GM19372 (cell line): ENCODE measurements at regions not wholly inside any gene's neighbourhood (a gene's known extent, or its start where the extent isn't known, plus 50 kb on each side); places are given as distances from the start of the nearest gene placed in this dataset.

Source experiments
- ATAC-seq: cut with Tn5 transposase; IDR thresholded peaks from one replicate; pipeline ENCODE4 v1.9.1; 2021; ENCODE audit warnings: mild to moderate bottlenecking, low read depth, moderate library complexity; ENCODE audit not compliant: unreplicated experiment

DNA sequence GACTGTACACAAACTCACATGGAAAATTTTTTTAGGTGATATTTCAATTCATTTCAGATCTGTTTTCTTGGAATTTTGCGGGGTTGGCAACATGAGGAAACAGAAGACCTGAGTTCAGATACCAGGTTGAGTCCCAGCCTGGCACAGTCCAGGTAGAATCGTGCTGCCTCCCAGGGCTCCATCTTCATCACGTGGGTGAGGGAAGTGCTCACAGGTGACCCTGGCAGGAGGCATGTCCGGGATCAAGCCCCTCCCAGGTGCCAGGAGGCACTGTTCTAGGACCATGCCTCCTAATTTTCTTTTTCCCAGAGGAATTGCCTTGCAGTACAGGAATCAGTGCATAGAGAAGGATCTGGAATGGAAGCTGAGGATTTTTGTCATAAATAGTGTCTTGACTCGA lies 318.3 kb upstream of the IRX4 start:
- ATAC-seq = no peak

DNA sequence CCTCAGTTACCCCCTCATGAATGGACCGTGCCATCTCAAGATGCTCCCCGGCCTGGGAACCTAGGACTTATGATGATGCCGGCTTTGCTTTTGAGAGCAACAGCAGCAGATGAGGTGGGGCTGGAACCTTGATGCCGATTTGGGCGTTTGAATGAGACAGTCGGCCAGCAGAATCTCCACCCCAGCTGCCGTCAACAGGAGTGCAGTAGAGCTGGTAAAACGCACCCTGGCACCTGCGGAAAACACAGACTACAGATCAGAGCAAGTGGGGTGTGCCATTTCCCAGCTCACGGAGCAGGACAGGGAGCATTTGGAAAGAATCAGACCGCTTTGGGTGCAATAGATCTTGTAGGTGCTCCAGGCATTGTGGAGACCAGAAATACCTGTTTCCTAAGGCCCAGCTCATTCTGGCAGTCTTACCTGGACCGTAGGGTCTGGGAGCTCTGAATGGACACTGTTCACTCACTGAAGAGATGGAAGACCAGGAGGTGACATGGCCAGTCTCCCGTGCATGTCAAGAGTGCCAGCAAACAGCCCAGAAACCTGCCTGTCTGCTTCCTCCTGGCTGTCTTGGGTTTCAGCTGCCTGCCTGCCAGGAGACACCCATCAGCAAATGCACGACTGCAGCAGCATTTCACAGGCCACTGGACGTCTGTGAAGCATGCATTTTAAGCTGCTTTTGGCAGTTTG lies 317.7 kb upstream of the IRX4 start:
- no peak for ATAC-seq

DNA sequence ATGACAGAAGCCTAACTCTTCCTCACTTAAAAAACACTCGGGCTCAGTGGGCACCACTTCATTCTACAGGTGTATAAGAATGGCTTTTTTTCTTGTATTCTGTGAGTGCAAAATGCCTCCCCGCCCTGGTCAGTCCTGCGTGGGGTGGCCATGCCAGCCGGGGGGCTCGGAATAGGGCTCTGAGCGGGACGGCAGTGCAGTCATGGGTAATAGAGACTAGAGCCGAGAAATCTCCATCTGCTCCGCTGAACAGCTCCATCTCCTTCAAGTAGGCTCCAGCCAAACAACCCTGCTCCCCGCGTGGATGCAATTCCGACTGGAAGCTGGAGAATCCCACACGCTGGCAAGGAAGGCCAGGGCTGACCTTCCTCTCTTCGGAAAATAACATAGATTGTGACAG lies 317.0 kb upstream of the IRX4 start:
- no peak for ATAC-seq

DNA sequence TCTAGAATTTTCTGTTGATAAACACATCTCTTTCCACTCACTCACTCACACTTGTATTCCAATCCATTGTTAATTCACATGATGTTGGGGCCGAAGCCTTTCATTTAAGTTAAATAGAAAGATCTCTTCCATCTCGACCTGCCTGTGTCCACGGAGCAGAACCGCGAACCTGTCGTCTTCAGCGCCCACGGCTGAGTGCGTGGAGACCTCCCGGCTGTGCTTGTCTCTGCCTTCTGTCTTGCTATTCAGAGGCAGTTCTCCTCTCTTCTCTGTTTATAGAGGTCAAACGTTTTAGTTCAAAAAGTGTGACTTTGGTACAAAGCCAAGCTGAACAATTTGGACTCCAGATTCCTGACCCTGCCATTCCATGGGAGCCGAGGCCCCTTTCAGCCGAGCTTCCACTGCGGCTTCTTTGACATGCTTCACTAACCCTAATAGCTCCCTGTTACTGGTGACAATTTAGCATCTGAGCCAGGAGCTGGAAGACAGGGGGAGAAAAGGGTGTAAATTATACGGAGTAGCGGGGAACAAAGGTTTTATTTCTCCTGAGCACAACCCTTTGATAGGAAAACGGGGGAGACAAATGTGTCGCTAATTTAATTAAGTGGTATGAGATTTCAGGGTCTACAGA lies 314.4 kb upstream of the IRX4 start:
- no peak for ATAC-seq

DNA sequence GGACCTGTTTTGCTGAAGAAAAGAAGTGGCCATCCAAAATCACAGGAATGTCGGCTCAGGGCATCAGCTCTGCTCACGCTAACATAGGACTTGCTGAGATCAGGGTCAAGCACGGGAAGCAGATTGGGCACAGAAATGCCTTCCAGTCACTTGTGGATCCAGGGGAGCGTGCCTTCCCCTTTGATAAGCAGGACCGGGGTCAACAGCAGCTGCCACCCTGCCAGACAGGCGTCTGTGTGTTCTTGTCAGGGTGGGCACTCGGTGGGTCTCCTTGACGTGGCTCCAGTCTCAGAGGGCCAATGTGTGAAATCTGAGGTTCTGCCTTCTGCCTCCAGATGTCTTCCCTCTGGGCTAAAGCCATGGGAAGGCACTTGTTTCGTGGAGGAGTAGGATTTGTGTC lies 313.7 kb upstream of the IRX4 start:
- no peak for ATAC-seq

DNA sequence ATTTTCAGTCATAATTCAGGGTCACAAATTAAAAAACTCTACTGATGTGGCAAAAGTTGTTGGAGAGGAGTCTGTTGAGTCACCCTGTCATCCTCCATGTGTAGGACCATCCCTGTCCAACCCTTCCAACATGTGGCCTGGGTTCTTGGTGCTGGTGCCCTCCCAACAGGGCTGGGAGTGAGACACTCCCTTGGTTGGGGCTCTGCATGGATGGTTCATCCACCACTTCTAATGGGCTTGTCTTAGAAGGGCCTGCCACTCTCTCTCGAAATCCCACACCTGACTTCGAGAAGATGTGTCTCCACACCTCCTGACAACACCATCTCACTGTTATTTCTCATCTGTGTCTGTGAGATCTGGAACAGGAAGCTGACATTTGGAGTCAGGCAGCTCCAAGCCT lies 312.2 kb upstream of the IRX4 start:
- ATAC-seq = no peak

DNA sequence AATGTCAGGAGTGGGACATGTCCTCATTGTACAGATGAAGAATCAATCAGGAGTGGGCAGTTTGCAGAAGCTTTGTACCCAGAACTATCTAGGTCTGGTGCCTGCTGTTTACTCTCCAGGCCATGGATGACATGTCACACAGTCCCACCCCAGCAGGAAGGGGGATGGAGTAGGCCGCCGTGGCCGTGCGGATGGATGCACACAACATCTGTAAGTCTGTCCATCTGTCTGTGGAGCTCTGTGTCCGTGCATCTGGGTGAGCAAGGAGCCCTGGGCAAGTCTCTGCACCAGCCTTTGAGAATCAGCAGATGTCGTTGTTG lies 311.5 kb upstream of the IRX4 start:
- ATAC-seq = no peak

DNA sequence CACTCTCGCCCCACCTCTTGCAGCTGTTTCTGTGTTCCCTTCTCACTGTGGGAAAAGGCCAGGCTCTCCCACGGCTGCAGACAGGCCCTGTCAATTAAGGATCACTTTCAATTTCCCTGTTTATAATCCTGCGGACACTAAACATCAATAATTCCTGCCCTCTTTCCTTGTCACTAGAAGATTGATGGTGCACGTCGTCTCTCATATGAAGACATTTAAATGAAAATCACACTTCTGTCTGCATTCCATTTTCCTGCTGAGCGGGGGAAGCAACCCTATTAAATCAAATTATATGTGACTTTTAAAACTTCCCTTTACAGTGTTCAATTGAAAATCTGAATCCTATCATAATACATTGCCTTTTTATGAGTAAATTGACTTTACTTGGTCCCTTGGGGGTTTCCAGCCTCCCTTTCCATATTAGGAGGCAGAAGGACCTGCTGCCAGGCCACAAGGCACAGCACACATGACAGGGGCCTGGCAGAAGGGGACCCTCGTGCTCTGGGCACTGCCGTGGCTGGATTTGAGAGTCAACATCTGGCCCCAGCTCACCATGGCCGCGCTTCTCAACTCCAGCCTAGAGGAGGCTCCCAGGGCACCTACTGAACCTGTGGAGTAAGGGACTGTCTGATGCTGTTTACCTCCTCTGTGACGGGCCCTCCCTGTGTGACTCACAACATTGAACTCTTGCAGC lies 311.0 kb upstream of the IRX4 start:
- ATAC-seq = no peak

DNA sequence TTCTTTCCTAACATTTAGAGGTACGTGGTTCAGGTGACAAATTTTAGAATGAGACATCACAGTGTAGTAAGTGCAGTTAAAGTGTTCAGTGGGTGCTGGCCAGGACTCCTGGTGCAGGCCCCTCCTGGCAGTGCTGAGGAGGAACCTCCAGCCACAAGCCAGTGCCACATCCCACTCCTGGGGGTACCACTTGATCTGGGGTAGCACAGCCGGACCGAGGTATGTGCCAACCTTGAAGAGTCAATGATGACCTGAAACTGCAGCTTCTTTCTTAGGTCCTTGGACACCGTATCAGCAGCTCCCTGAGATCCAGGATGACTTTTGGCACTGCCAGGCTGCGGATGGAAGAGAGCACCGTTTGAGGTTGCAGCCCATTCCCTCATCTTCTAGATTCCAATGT lies 310.4 kb upstream of the IRX4 start:
- no peak for ATAC-seq

DNA sequence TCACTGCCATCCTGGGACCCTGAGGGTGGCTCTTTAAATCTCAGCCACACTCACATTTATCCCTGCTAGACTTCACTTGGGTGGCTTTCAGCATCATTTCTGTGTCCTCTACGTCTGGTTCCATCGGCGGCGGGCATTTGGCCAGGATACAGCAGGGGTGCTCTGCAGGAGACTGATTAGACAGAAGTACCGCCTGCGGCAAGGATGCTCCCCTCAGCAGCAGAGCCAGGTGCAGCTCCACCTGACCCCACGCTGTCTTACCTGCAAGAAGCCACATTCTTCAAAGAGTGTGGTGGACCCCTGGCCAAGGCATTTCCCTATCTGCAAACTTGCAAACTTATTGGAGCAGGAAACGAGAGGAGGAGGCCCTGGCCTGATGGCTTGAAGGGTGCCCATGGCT lies 309.8 kb upstream of the IRX4 start:
- ATAC-seq = no peak

DNA sequence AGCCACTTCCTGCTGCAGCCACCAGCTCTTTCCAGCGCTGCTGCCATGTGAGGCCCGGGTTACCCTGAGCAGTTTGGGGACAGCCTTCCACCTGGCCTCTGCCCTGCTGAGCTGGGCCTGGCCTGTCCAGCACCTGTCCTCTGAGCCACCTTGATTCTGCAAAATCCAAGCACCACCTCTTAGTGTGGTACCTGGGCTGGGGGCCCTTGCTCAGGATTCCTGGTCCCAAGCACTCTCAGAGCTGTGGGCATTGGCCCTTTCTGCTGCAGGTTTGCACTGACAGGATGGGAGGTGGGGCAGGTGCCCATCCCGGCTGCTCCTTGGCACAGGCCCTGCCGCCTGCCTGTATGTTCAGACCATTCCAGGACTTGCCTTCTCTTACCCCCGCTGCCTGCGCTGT lies 309.2 kb upstream of the IRX4 start:
- ATAC-seq = no peak

DNA sequence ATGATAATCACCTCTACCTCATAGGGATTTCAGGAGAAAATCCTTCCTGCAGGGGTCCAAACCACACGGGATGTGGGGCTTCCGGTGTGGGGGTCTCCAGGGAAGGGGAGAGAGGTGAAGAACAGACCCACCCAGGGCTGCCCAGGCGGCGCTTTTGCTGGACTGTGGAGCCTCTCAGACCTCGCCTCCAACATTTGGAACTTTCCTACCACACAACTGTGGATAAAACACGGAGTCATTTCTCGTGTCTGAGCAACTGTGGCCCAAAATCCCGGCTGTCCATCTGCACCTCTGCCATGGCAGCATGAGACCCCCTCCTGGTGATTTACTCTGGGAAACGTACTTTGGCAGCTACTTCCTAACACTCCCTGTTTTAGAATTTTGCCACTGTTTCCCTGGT lies 307.8 kb upstream of the IRX4 start:
- no peak for ATAC-seq

DNA sequence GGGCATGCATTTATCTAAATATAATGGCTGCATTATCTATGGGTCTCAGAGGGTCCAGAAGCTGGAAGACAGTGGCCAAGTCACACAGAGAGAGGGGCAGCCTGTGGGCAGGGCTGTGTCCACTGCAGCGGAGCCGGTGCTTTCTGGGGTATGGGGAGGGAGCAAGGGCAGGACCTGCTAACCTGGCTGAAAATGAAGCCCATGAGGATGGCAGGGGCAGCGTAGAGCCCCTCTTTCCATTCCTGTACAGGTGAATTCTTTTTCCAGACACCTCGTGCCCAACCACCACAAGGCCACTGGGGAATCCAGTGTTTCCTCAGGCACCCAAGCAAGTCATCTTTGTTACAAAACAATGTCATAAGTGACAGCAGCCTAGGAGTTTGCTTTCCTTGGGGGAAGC lies 305.9 kb upstream of the IRX4 start:
- no peak for ATAC-seq

DNA sequence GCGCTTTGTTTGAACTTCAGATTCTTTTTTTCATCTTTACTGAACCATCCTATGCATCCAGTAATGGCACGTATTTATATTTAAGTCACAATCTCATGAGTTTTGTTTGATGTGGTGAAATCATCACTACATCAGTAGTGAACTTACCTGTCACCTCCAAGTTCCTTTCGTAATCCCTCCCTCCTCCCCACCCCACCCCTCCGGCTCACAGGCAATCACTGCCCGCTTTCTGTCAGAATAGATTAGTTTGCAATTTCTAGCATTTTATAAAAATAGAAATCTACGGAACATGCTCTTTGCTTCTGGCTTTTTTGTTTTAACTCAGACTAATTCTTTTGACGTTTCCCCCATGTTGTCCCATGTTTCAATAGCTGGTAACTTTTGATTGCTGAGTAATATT lies 305.4 kb upstream of the IRX4 start:
- ATAC-seq = no peak

DNA sequence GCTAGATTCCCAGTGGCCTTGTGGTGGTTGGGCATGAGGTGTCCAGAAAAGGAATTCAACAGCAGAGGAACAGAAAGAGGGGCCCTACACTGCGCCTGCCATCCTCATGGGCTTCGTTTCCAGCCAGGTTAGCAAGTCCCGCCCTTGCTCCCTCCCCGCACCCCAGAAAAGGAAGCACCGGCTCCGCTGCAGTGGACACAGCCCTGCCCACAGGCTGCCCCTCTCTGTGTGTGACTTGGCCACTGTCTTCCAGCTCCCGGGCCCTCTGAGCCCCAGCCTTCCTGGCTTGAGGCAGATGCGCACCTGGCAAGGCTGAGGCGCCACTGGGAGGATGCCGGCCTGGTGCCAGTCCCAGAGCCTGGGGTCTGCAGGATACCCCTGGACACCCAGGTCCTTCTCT lies 305.0 kb upstream of the IRX4 start:
- no peak for ATAC-seq

DNA sequence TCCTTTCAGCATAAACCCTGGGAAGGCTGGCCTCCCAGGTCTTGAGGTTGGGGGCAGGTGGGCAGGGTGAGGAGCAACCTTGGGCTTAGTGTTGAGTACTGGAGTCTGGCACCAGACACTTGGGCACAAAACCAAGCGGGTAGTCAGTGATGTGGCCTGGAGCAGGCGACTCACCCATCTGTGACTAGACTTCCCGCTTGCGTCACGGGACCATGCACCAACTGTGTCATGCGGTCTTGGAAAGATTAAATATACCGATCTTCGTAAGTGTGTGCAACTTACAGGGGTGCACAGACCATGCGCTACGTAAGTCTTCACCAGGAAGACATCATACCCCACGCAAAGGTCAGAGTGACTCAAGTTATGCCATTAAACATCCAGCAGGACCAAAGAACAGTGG lies 304.4 kb upstream of the IRX4 start:
- no peak for ATAC-seq

DNA sequence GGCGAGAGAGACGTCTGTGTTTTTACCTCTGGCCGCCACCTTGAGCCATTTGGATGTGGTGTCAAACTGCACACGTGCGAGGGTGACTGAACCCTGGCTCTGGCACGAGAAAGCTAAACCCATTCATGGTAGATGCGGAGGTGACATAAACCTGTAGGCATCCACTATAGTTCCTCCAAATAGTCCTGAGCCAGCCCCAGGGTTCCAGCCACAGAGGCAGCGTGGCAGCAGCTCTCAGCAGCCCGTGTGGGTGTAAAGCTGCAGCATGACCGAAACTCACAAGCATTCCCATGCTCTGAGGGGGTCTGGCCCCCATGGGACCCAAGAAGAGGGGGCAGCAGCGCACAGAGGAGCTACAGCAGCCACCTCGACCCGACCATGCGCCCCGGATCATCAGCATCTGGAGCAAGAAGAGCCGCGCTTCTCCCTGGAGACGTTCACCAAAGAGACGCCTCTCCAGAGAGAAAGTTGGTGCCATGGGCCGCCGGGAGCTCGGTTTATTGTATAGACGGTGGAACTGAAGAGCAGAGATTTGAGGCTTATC lies 303.8 kb upstream of the IRX4 start:
- no peak for ATAC-seq

DNA sequence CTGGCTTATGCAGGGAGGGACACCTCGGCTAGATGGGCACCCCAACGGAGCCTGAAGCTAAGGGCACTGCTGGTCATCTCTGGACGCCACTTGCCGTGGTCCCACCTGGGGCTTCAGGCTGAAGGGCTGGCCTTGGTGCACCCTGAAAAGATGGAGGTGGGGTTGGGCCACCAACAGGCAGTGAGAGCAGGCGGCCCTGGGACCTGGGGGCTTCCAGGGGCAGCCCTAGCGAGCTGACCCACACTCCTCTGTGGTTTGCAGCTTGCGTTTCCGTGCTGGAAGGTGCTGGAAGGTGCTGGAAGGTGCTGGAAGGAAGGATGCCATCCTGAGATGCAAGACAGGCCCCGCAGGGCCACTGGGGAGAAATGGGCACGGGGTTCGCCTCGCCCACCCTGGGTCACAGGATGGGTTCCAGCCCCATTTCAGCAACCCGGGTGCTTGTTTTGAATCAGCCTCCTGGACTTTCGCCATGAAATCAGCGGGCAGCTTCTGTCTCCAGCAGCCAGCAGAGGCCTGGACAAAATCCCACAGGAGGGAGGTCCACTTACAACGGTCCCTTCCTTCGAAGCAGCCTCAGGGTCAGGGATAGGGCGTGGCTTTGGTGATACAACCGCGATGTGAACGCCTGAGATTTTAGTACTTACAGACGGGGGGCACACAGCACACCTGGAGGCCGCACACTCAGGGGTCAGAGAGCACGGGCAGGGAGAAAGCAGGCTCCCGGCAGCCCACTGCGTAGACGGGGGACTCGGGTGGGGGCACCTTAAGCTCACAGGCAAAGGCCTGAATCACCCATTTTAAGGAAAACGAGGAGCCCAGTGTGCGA lies 303.1 kb upstream of the IRX4 start:
- ATAC-seq = no peak

DNA sequence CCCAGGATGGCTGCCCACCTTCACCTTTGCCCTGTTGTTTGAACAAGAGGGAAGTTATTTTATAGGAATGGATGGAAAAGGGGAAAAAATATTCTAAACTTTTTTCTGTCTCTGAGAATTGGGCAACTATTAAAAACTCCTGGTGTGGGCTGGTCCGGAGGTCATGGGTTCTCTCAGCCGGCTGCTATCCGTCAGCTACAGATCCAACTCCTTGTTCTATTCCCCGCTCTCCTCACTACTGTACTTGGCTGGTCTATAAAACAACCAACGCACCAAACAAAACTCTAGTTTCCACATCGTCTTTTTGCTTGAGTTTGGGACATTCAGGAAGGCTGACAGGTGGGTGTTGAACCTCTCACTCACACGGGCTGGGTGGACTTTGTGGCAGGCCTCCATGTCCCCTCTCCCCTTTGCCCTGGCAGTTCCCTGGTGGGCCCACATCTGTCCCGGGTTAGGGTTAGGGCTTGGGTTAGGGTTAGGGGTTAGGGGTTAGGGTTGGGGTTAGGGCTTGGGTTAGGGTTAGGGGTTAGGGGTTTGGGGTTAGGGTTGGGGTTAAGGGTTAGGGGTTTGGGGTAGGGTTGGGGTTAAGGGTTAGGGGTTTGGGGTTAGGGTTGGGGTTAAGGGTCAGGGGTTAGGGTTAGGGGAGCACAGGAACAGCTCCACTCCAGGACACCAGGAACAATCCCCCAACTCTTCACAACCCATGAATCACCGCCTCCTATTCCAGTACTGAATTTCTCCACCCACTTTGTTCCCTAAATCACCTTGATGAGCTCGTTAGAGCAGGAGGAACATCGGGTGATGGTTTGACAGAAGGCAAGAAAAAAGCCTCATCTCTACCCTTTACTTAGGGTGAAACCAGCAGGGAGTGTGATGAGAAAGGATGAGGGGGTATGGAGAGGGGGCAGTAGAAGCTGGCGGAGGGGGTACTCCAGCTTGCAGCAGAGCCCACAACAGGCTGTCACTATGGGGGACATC lies 302.1 kb upstream of the IRX4 start:
- no peak for ATAC-seq

DNA sequence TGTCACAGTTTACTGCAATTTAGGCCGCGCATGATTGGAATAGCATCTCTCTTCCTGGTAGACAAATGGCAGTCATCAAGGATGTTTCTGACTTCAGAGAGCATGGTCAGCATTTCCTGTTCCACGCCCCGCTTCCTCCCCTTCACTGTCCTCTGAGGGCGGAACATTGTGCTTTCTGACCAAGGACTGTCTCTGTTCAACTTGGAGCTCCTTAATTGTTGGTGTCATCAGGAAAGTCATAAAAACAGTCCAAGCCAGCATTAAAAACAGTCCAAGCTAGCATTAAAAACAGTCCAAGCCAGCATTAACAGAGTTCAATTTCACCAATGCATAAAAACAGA lies 301.3 kb upstream of the IRX4 start:
- no peak for ATAC-seq
